ENCODE measurements at regions not wholly inside any gene's neighbourhood (a gene's known extent, or its start where the extent isn't known, plus 50 kb on each side); places are given as distances from the start of the nearest gene placed in this dataset.

- no peak for TF ChIP-seq CTCF (conservative IDR thresholded peaks at IDR 0.05 in 1 of 2, IDR thresholded peaks at IDR 0.05 in 1 of 2; ENCODE audit: extremely low read depth in 1 of 2, insufficient read depth in 1 of 2, low read depth in 1 of 2, low read length in 2 of 2)
- no peak for TF ChIP-seq EZH2 (IDR thresholded peaks at IDR 0.05; ENCODE audit: borderline replicate concordance, low read length)
These were observed 104.5 kb upstream of the SATB1 start for GRCh38 chr3:18529631-18530030.
